ENCODE measurements at regions not wholly inside any gene's neighbourhood (a gene's known extent, or its start where the extent isn't known, plus 50 kb on each side); places are given as distances from the start of the nearest gene placed in this dataset.

GRCh38 chr9:71361357-71361756, 239.9 kb upstream of the TRPM3 start:
- no peak for DNase-seq

GRCh38 chr9:71357346-71357745, 235.9 kb upstream of the TRPM3 start:
- Histone ChIP-seq H3K4me1 (no peaks in the 10 kb centered on the region), H3K4me3 (no peak overlapping the region), H3K9me3 (no peaks in the 10 kb centered on the region), H3K36me3 (no peaks in the 10 kb centered on the region), H3K27ac (no peak overlapping the region), H3K27me3 (peaks cover 0 to 4% (median 0%) of the 10 kb centered on the region in 4 donors)
- FAIRE-seq (no peak), ATAC-seq (no peak), DNase-seq (no peak)
- 32 to 42% methylated on average over 4 of the region's 4 CpGs for WGBS, 2 donors
- TF ChIP-seq CTCF (IDR thresholded peaks at IDR 0.05): no peak
- intact Hi-C loops (cut with DNase I): no loop called here

More at GRCh38 chr9:71361357-71361756, 239.9 kb upstream of the TRPM3 start:
- Histone ChIP-seq H3K4me3 (no peak overlapping the region), H3K4me1 (no peaks in the 10 kb centered on the region), H3K9me3 (no peaks in the 10 kb centered on the region), H3K27ac (no peak overlapping the region), H3K27me3 (no peaks in the 10 kb centered on the region), H3K36me3 (no peaks in the 10 kb centered on the region)
- ATAC-seq (no peak), FAIRE-seq (no peak)
- WGBS, 2 donors: 63 to 82% methylated on average over 2 of the region's 2 CpGs
- TF ChIP-seq CTCF (IDR thresholded peaks at IDR 0.05): no peak
- intact Hi-C loops (cut with DNase I): no loop called here

GRCh38 chr9:71355884-71356283, 234.5 kb upstream of the TRPM3 start:
- 35 to 49% methylated on average over 4 of the region's 4 CpGs for WGBS, 2 donors
- Histone ChIP-seq H3K27ac (no peak overlapping the region), H3K9me3 (no peaks in the 10 kb centered on the region), H3K4me1 (no peaks in the 10 kb centered on the region), H3K36me3 (no peaks in the 10 kb centered on the region), H3K4me3 (no peak overlapping the region), H3K27me3 (peaks cover 0 to 4% (median 0%) of the 10 kb centered on the region in 4 donors)
- FAIRE-seq (no peak), DNase-seq (no peak), ATAC-seq (no peak)
- intact Hi-C loops (cut with DNase I): no loop called here
- TF ChIP-seq CTCF (IDR thresholded peaks at IDR 0.05): no peak

GRCh38 chr9:71353720-71354119, 232.3 kb upstream of the TRPM3 start:
- no peak overlapping the region for H3K27ac ChIP-seq
- H3K27me3 ChIP-seq: peaks cover 0 to 4% (median 0%) of the 10 kb centered on the region in 4 donors
- no peaks in the 10 kb centered on the region for H3K9me3 ChIP-seq
- FAIRE-seq: no peak
- H3K4me1 ChIP-seq: no peaks in the 10 kb centered on the region
- H3K4me3 ChIP-seq: no peak overlapping the region
- WGBS, 2 donors: 85 to 88% methylated on average over 2 of the region's 2 CpGs
- intact Hi-C loops (cut with DNase I): no loop called here
- ATAC-seq: peak in 1 of 4 donors; percentile 52
- TF ChIP-seq CTCF (IDR thresholded peaks at IDR 0.05): no peak
- no peaks in the 10 kb centered on the region for H3K36me3 ChIP-seq
- DNase-seq: no peak

- no peak overlapping the region for H3K4me3 ChIP-seq
- intact Hi-C loops (cut with DNase I): no loop called here
- 66 to 78% methylated on average over 5 of the region's 5 CpGs for WGBS, 2 donors
- no peak for TF ChIP-seq CTCF (IDR thresholded peaks at IDR 0.05)
- DNase-seq (no peak), ATAC-seq (peak in 1 of 4 donors; percentile 8), FAIRE-seq (no peak)
- H3K27me3 ChIP-seq: peaks cover 0 to 4% (median 0%) of the 10 kb centered on the region in 4 donors
- H3K27ac ChIP-seq: no peak overlapping the region
- H3K36me3 ChIP-seq: no peaks in the 10 kb centered on the region
- H3K4me1 ChIP-seq: no peaks in the 10 kb centered on the region
- H3K9me3 ChIP-seq: no peaks in the 10 kb centered on the region
Measured at GRCh38 chr9:71352837-71353236, 231.4 kb upstream of the TRPM3 start.

Measured in pancreas (tissue), 10 donors.